Activated CD4-positive, alpha-beta memory T cell treated with anti-CD3 and anti-CD28 coated beads, Interleukin-2, amount 10 ng/mL, durations not matched to agents 7 days and 5 days (primary cell): ENCODE measurements at regions not wholly inside any gene's neighbourhood (a gene's known extent, or its start where the extent isn't known, plus 50 kb on each side); places are given as distances from the start of the nearest gene placed in this dataset.
"Not testable (repeated sequence)": the region's sequence is repeated elsewhere in the genome, so short reads cannot be mapped to it uniquely, and the experiment has no call there.

ENCODE experiments used
- CTCF ChIA-PET: fragments of 350-600 bp; sonication (Branson Sonifier 250); formaldehyde crosslinking; loops from one replicate; lab custom pipeline; 2021; ENCODE audit warnings: antibody characterized with exemption, inconsistent platforms; lab: Charles Lee
- POLR2A ChIA-PET: fragments of 350-600 bp; sonication (Branson Sonifier 250); formaldehyde crosslinking; loops from one replicate; lab custom pipeline; 2021; ENCODE audit warnings: antibody characterized with exemption; lab: Charles Lee
- DNase-seq: peaks from one replicate; pipeline ENCODE4 v3.0.0-alpha.2; 2020
- H3K27ac Mint-ChIP-seq: one replicate; pipeline ENCODE4 v1.8.0; 2021; ENCODE audit warnings: mild to moderate bottlenecking, mixed read lengths
- H3K27me3 Mint-ChIP-seq: one replicate; pipeline ENCODE4 v1.8.0; 2021; ENCODE audit warnings: mixed read lengths
- H3K36me3 Mint-ChIP-seq: one replicate; pipeline ENCODE4 v1.8.0; 2021; ENCODE audit warnings: low read depth, mixed read lengths
- H3K4me1 Mint-ChIP-seq: one replicate; pipeline ENCODE4 v1.8.0; 2021; ENCODE audit warnings: mixed read lengths
- H3K4me3 Mint-ChIP-seq: one replicate; pipeline ENCODE4 v1.8.0; 2021; ENCODE audit warnings: mild to moderate bottlenecking, mixed read lengths
- H3K9me3 Mint-ChIP-seq: one replicate; pipeline ENCODE4 v1.8.0; 2021; ENCODE audit warnings: mixed read lengths

GRCh38 chr21:28018741-28019669, 973.7 kb downstream of the LTN1 start:
- H3K4me3 Mint-ChIP-seq, result no peak overlapping the region
- ChIA-PET CTCF (no interaction called here), POLR2A (no interaction called here)
- no peaks in the 10 kb centered on the region for H3K9me3 Mint-ChIP-seq
- H3K27ac Mint-ChIP-seq, result no peak overlapping the region
- H3K27me3 Mint-ChIP-seq, result no peaks in the 10 kb centered on the region
- H3K4me1 Mint-ChIP-seq, result no peaks in the 10 kb centered on the region
- no peak for DNase-seq
- no peaks in the 10 kb centered on the region for H3K36me3 Mint-ChIP-seq

- POLR2A ChIA-PET, result no interaction called here
Observed at GRCh38 chr21:28018213-28018612, 974.5 kb downstream of the LTN1 start.

GRCh38 chr21:28016571-28016970, 976.1 kb downstream of the LTN1 start:
- no peak overlapping the region for H3K4me3 Mint-ChIP-seq
- CTCF ChIA-PET, result no interaction called here
- no peak overlapping the region for H3K27ac Mint-ChIP-seq

More at GRCh38 chr21:28018213-28018612, 974.5 kb downstream of the LTN1 start:
- H3K36me3 Mint-ChIP-seq, result no peaks in the 10 kb centered on the region
- no peaks in the 10 kb centered on the region for H3K27me3 Mint-ChIP-seq
- DNase-seq, result no peak
- no peak overlapping the region for H3K4me3 Mint-ChIP-seq
- no peaks in the 10 kb centered on the region for H3K4me1 Mint-ChIP-seq
- no peak overlapping the region for H3K27ac Mint-ChIP-seq
- H3K9me3 Mint-ChIP-seq, result no peaks in the 10 kb centered on the region
- CTCF ChIA-PET, result no interaction called here

GRCh38 chr21:28013123-28013522, 979.6 kb downstream of the LTN1 start:
- H3K4me3 Mint-ChIP-seq, DNase-seq, H3K27me3 Mint-ChIP-seq, H3K27ac Mint-ChIP-seq, CTCF ChIA-PET, POLR2A ChIA-PET, H3K4me1 Mint-ChIP-seq, H3K9me3 Mint-ChIP-seq, H3K36me3 Mint-ChIP-seq: not testable (repeated sequence)

More at GRCh38 chr21:28016571-28016970, 976.1 kb downstream of the LTN1 start:
- no peaks in the 10 kb centered on the region for H3K9me3 Mint-ChIP-seq
- no peaks in the 10 kb centered on the region for H3K4me1 Mint-ChIP-seq
- no peaks in the 10 kb centered on the region for H3K27me3 Mint-ChIP-seq
- no peak for DNase-seq
- POLR2A ChIA-PET, result no interaction called here
- H3K36me3 Mint-ChIP-seq, result no peaks in the 10 kb centered on the region

GRCh38 chr21:28011970-28012369, 980.7 kb downstream of the LTN1 start:
- CTCF ChIA-PET, H3K4me3 Mint-ChIP-seq, H3K36me3 Mint-ChIP-seq, H3K27me3 Mint-ChIP-seq, POLR2A ChIA-PET, H3K27ac Mint-ChIP-seq, H3K4me1 Mint-ChIP-seq, H3K9me3 Mint-ChIP-seq, DNase-seq: not testable (repeated sequence)

GRCh38 chr21:28008245-28008644, 984.4 kb downstream of the LTN1 start:
- CTCF ChIA-PET, POLR2A ChIA-PET, H3K27me3 Mint-ChIP-seq, H3K36me3 Mint-ChIP-seq, H3K4me3 Mint-ChIP-seq, H3K27ac Mint-ChIP-seq, H3K9me3 Mint-ChIP-seq, H3K4me1 Mint-ChIP-seq, DNase-seq: not testable (repeated sequence)

- H3K27me3 Mint-ChIP-seq, H3K36me3 Mint-ChIP-seq, DNase-seq, H3K9me3 Mint-ChIP-seq, H3K4me1 Mint-ChIP-seq, CTCF ChIA-PET, H3K27ac Mint-ChIP-seq, H3K4me3 Mint-ChIP-seq, POLR2A ChIA-PET: not testable (repeated sequence)
Observed at GRCh38 chr21:28003627-28004026, 989.0 kb downstream of the LTN1 start.

GRCh38 chr21:27996906-27997305, 995.8 kb downstream of the LTN1 start:
- CTCF ChIA-PET, H3K27me3 Mint-ChIP-seq, H3K36me3 Mint-ChIP-seq, H3K27ac Mint-ChIP-seq, POLR2A ChIA-PET, H3K4me3 Mint-ChIP-seq, H3K9me3 Mint-ChIP-seq, DNase-seq, H3K4me1 Mint-ChIP-seq: not testable (repeated sequence)

GRCh38 chr21:27984663-27985325, 1007.9 kb downstream of the LTN1 start:
- POLR2A ChIA-PET, H3K4me1 Mint-ChIP-seq, DNase-seq, H3K36me3 Mint-ChIP-seq, CTCF ChIA-PET, H3K27ac Mint-ChIP-seq, H3K4me3 Mint-ChIP-seq, H3K27me3 Mint-ChIP-seq, H3K9me3 Mint-ChIP-seq: not testable (repeated sequence)

- H3K27ac Mint-ChIP-seq, H3K4me3 Mint-ChIP-seq, H3K4me1 Mint-ChIP-seq, DNase-seq, POLR2A ChIA-PET, CTCF ChIA-PET, H3K9me3 Mint-ChIP-seq, H3K36me3 Mint-ChIP-seq, H3K27me3 Mint-ChIP-seq: not testable (repeated sequence)
Observed at GRCh38 chr21:27979446-27979845, 1012.6 kb upstream of the ADAMTS5 start.

- no peak overlapping the region for H3K4me3 Mint-ChIP-seq
- no peak for DNase-seq
- H3K9me3 Mint-ChIP-seq, result peaks cover 5% of the 10 kb centered on the region
- ChIA-PET CTCF (no interaction called here), POLR2A (no interaction called here)
- no peaks in the 10 kb centered on the region for H3K27me3 Mint-ChIP-seq
- no peaks in the 10 kb centered on the region for H3K4me1 Mint-ChIP-seq
- H3K36me3 Mint-ChIP-seq, result no peaks in the 10 kb centered on the region
- H3K27ac Mint-ChIP-seq, result no peak overlapping the region
Observed at GRCh38 chr21:27975514-27975913, 1008.6 kb upstream of the ADAMTS5 start.

GRCh38 chr21:27974152-27974551, 1007.3 kb upstream of the ADAMTS5 start:
- POLR2A ChIA-PET, H3K27ac Mint-ChIP-seq: not testable (repeated sequence)

GRCh38 chr21:27968240-27968639, 1001.4 kb upstream of the ADAMTS5 start:
- H3K4me3 Mint-ChIP-seq, H3K27ac Mint-ChIP-seq, POLR2A ChIA-PET, H3K36me3 Mint-ChIP-seq, CTCF ChIA-PET, DNase-seq, H3K9me3 Mint-ChIP-seq, H3K4me1 Mint-ChIP-seq, H3K27me3 Mint-ChIP-seq: not testable (repeated sequence)

More at GRCh38 chr21:27974152-27974551, 1007.3 kb upstream of the ADAMTS5 start:
- H3K9me3 Mint-ChIP-seq, H3K27me3 Mint-ChIP-seq, DNase-seq, CTCF ChIA-PET, H3K4me3 Mint-ChIP-seq, H3K4me1 Mint-ChIP-seq, H3K36me3 Mint-ChIP-seq: not testable (repeated sequence)
